ENCODE measurements at regions not wholly inside any gene's neighbourhood (a gene's known extent, or its start where the extent isn't known, plus 50 kb on each side); places are given as distances from the start of the nearest gene placed in this dataset.

GRCh38 chr11:64448599-64449380, 89.8 kb downstream of the RPS6KA4 start:
- Mint-ChIP-seq H3K27ac (no peak overlapping the region), H3K9me3 (ENCODE audit: low read depth) (no peaks in the 10 kb centered on the region), H3K36me3 (no peaks in the 10 kb centered on the region), H3K4me3 (peak overlapping the region; percentile 41), H3K4me1 (peaks cover 17% of the 10 kb centered on the region), H3K27me3 (peaks cover 34% of the 10 kb centered on the region)
- CTCF ChIA-PET: interaction anchor here (0.6 to 2.9 kb wide), 61 partner anchors 9 to 595 kb away, joined by 3 to 38 read pairs (median 4); partner anchors contain the start of genes MAJIN, PRDX5, RPS6KA4 and TRMT112
- ATAC-seq: peak; percentile 88
- peak; percentile 81 for DNase-seq

GRCh38 chr11:64449381-64450167, 90.6 kb downstream of the RPS6KA4 start:
- Mint-ChIP-seq H3K27me3 (peaks cover 34% of the 10 kb centered on the region), H3K9me3 (ENCODE audit: low read depth) (no peaks in the 10 kb centered on the region), H3K4me3 (no peak overlapping the region), H3K36me3 (no peaks in the 10 kb centered on the region), H3K27ac (no peak overlapping the region), H3K4me1 (peaks cover 17% of the 10 kb centered on the region)
- CTCF ChIA-PET: interaction anchor here (0.7 to 2.9 kb wide), 62 partner anchors 8 to 595 kb away, joined by 3 to 38 read pairs (median 4); partner anchors contain the start of genes PRDX5, RPS6KA4 and TRMT112
- ATAC-seq: peak; percentile 91
- peak; percentile 80 for DNase-seq

- H3K36me3 Mint-ChIP-seq: no peaks in the 10 kb centered on the region
- CTCF ChIA-PET: interaction anchor here (0.7 to 2.9 kb wide), 34 partner anchors 8 to 241 kb away, joined by 3 to 38 read pairs (median 6); partner anchors contain the start of genes PRDX5, RPS6KA4 and TRMT112
- no peaks in the 10 kb centered on the region for H3K9me3 Mint-ChIP-seq (ENCODE audit: low read depth)
- no peak for DNase-seq
- H3K4me1 Mint-ChIP-seq: peaks cover 17% of the 10 kb centered on the region
- no peak for ATAC-seq
- no peak overlapping the region for H3K27ac Mint-ChIP-seq
- H3K27me3 Mint-ChIP-seq: peaks cover 31% of the 10 kb centered on the region
- H3K4me3 Mint-ChIP-seq: no peak overlapping the region
Observed at GRCh38 chr11:64450168-64450560, 91.2 kb downstream of the RPS6KA4 start.

GRCh38 chr11:64451856-64452255, 92.9 kb downstream of the RPS6KA4 start:
- Mint-ChIP-seq H3K27ac (no peak overlapping the region), H3K9me3 (ENCODE audit: low read depth) (no peaks in the 10 kb centered on the region), H3K4me1 (peaks cover 17% of the 10 kb centered on the region), H3K27me3 (peaks cover 31% of the 10 kb centered on the region), H3K36me3 (no peaks in the 10 kb centered on the region), H3K4me3 (no peak overlapping the region)
- CTCF ChIA-PET: interaction anchor here (1.2 to 1.6 kb wide), 2 partner anchors 199 to 237 kb away, joined by 4 read pairs; no protein-coding TSS in a partner anchor
- DNase-seq (no peak), ATAC-seq (no peak)

GRCh38 chr11:64453466-64453865, 94.5 kb downstream of the RPS6KA4 start:
- CTCF ChIA-PET: interaction anchor here (1.4 kb wide), 1 partner anchor 9 kb away, joined by 4 read pairs; no protein-coding TSS in a partner anchor

GRCh38 chr11:64455456-64456261, 96.7 kb downstream of the RPS6KA4 start:
- Mint-ChIP-seq H3K27me3 (peaks cover 8% of the 10 kb centered on the region), H3K36me3 (no peaks in the 10 kb centered on the region), H3K4me3 (no peak overlapping the region), H3K4me1 (no peaks in the 10 kb centered on the region), H3K27ac (no peak overlapping the region), H3K9me3 (ENCODE audit: low read depth) (no peaks in the 10 kb centered on the region)
- CTCF ChIA-PET: no interaction called here
- no peak for ATAC-seq
- no peak for DNase-seq

More at GRCh38 chr11:64453466-64453865, 94.5 kb downstream of the RPS6KA4 start:
- Mint-ChIP-seq H3K36me3 (no peaks in the 10 kb centered on the region), H3K27ac (no peak overlapping the region), H3K4me3 (no peak overlapping the region), H3K9me3 (ENCODE audit: low read depth) (no peaks in the 10 kb centered on the region), H3K27me3 (peaks cover 18% of the 10 kb centered on the region), H3K4me1 (peaks cover 11% of the 10 kb centered on the region)
- no peak for DNase-seq
- ATAC-seq: no peak

GRCh38 chr11:64456509-64457320, 97.8 kb downstream of the RPS6KA4 start:
- no peak for DNase-seq
- CTCF ChIA-PET: interaction anchor here (2.6 kb wide), 1 partner anchor 7 kb away, joined by 12 read pairs; no protein-coding TSS in a partner anchor
- Mint-ChIP-seq H3K4me3 (no peak overlapping the region), H3K27ac (no peak overlapping the region), H3K27me3 (peaks cover 8% of the 10 kb centered on the region), H3K4me1 (no peaks in the 10 kb centered on the region), H3K9me3 (ENCODE audit: low read depth) (no peaks in the 10 kb centered on the region), H3K36me3 (no peaks in the 10 kb centered on the region)
- no peak for ATAC-seq

- CTCF ChIA-PET: interaction anchor here (2.6 kb wide), 1 partner anchor 8 kb away, joined by 12 read pairs; no protein-coding TSS in a partner anchor
- Mint-ChIP-seq H3K9me3 (ENCODE audit: low read depth) (no peaks in the 10 kb centered on the region), H3K27me3 (peaks cover 10% of the 10 kb centered on the region), H3K27ac (no peak overlapping the region), H3K36me3 (no peaks in the 10 kb centered on the region), H3K4me3 (no peak overlapping the region), H3K4me1 (no peaks in the 10 kb centered on the region)
- DNase-seq: no peak
- ATAC-seq: no peak
Observed at GRCh38 chr11:64457416-64458010, 98.2 kb upstream of the SLC22A11 start.

GRCh38 chr11:64458997-64459396, 96.7 kb upstream of the SLC22A11 start:
- H3K27ac Mint-ChIP-seq: no peak overlapping the region

GRCh38 chr11:64459609-64460008, 96.1 kb upstream of the SLC22A11 start:
- Mint-ChIP-seq H3K9me3 (ENCODE audit: low read depth) (no peaks in the 10 kb centered on the region), H3K27ac (no peak overlapping the region), H3K4me3 (no peak overlapping the region), H3K27me3 (peaks cover 10% of the 10 kb centered on the region), H3K36me3 (no peaks in the 10 kb centered on the region), H3K4me1 (no peaks in the 10 kb centered on the region)
- CTCF ChIA-PET: no interaction called here
- ATAC-seq: no peak
- DNase-seq: no peak

More at GRCh38 chr11:64458997-64459396, 96.7 kb upstream of the SLC22A11 start:
- Mint-ChIP-seq H3K36me3 (no peaks in the 10 kb centered on the region), H3K4me1 (no peaks in the 10 kb centered on the region), H3K27me3 (peaks cover 10% of the 10 kb centered on the region), H3K4me3 (no peak overlapping the region), H3K9me3 (ENCODE audit: low read depth) (no peaks in the 10 kb centered on the region)
- ATAC-seq: no peak
- DNase-seq: no peak
- CTCF ChIA-PET: interaction anchor here (2.6 kb wide), 1 partner anchor 10 kb away, joined by 12 read pairs; no protein-coding TSS in a partner anchor

GRCh38 chr11:64461081-64461480, 94.7 kb upstream of the SLC22A11 start:
- H3K27me3 Mint-ChIP-seq: peaks cover 14% of the 10 kb centered on the region

More at GRCh38 chr11:64461081-64461480, 94.7 kb upstream of the SLC22A11 start:
- no peaks in the 10 kb centered on the region for H3K36me3 Mint-ChIP-seq
- H3K9me3 Mint-ChIP-seq (ENCODE audit: low read depth): no peaks in the 10 kb centered on the region
- H3K27ac Mint-ChIP-seq: no peak overlapping the region
- CTCF ChIA-PET: interaction anchor here (2.6 kb wide), 1 partner anchor 12 kb away, joined by 17 read pairs; no protein-coding TSS in a partner anchor
- DNase-seq: no peak
- H3K4me3 Mint-ChIP-seq: no peak overlapping the region
- no peak for ATAC-seq
- H3K4me1 Mint-ChIP-seq: no peaks in the 10 kb centered on the region
